Hematopoietic multipotent progenitor cell treated with erythropoietin and hydrocortisone succinate and interleukin-3 and kit ligand, for 17 days (in vitro differentiated cells): ENCODE measurements at regions not wholly inside any gene's neighbourhood (a gene's known extent, or its start where the extent isn't known, plus 50 kb on each side); places are given as distances from the start of the nearest gene placed in this dataset.
"Not testable (repeated sequence)": the region's sequence is repeated elsewhere in the genome, so short reads cannot be mapped to it uniquely, and the experiment has no call there.

Experiments
- DNase-seq: peaks from one replicate; pipeline ENCODE4 v3.0.0-alpha.2; 2015; ENCODE audit warnings: low spot score

DNA sequence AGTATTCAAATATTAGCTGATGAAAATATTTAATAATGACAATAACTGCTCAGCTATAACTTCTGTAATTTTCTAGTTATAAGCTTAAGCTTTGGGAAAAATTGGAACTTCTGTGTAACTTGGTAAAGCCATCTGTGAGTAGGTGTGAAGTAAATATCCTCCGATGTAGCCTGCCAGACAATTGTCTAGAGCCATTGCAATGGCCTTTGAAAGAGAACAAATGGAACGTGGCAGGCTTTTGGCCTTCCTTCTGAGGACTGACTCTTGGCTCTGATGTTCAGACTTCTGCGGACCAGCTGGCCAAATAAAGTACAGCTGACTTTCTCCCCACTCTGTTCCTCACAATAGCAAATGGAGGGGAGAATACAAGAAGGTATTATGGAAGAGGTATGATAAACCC is 203.4 kb upstream of the NMUR2 start:
- DNase-seq, result no peak

DNA sequence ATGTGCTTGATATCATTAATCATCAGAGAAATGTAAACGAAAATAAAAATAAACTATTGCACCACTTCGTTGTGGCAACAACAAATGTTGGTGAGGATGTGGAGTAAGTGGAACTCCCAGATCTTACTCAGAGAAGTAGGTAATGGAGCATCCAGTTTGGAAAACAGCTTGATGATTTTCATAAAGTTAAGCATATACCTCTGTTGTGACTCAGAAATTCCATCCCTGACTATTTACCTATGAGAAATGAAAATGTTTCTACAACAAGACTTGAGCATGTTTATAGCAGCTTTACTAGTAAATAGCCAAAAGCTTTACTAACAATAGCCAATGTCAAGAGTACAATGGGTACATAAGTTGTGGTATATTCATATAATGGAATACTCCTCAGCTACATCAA is 214.7 kb upstream of the NMUR2 start:
- no peak for DNase-seq

DNA sequence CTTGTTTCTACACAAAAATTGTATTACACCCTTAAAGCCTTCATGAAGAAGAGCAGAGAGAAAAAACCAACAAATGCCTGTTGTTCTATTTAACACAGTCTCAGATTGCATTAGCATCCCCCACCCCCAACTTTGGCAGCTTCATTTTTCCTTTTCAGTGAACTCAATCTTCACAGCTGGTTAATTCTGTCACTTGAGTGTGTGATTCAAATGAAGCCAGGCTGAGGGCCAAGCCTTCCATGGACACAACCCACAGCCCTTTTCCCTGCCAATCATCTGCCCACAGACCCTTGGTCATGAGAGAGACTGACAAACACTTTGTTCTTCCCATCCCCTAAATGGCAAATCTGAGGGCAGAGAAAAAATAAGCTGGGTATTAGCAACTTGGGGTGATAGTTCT is 217.5 kb upstream of the NMUR2 start:
- no peak for DNase-seq

DNA sequence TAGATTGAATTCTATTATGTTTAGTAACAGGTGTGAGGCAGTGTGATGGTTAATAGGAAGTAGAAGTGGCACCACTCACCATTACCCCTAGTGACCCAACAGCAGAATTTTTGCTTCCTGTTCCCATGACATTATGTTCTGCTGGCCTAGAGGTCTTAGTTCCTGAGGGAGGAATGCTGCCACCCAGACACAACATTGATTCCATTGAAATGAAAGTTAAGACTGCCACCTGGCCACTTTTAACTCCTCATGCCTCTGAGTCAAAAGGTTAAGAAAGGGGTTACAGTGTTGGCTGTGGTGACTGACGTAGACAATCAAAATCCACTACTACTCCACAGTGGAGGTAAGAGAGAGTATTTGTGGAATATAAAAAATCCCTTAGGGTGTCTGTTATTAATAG is 218.9 kb upstream of the NMUR2 start:
- DNase-seq, result no peak

DNA sequence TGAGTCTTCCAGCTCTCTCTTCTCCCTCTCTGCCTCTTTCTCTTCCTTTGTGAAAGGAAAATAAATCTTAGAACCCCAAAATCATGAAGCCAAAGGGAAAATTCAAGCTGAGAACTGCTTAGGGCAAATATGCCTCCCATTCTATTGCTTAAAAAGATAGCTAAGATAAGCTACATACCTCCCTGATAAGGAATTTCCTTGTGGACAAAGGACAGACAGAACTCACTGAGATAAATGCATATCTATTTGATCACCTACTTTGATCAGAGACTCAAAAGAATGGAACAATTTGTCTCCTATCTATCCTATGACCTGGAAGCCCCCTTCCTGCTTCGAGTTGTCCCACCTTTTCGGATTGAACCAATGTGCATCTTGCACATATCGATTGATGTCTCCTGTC is 220.6 kb upstream of the NMUR2 start:
- DNase-seq, result no peak

DNA sequence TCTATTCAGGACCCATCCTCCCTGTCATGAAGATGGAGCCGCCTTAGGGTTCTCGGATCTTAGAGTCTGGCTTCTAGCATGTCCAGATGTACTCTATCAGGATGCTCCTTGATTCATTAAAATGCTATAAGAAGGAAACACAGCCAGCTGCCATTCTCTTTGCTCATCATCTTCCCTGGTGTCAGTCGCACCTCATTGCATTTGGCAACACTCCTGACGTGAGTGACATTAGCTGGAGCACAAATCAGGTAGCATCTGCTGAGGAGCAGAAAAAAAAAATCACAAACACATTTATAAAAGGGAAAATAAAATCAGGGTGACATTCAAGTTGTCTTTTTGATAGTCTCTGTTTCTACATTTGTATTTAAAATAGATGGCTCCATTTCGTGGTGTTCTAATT is 226.1 kb upstream of the NMUR2 start:
- DNase-seq, result no peak

DNA sequence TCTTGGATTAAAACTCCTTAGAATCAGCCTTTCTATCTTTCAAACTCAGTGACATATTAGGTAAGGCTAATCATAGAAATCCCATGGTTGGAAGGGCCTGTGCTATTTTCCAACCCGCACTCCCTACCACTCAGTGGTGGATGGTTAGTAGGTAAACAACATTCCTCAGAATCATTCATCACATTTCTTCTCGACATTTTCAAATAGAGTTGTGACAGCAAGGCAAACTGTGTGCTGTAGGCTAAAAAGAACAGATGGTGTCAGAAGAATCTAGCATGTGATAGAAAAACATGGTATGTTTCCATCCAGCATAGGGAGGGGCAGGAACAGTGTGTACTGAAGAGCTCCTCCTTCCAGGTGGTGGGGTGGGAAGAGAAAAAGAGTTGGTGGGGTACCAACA is 227.3 kb upstream of the NMUR2 start:
- DNase-seq, result no peak

DNA sequence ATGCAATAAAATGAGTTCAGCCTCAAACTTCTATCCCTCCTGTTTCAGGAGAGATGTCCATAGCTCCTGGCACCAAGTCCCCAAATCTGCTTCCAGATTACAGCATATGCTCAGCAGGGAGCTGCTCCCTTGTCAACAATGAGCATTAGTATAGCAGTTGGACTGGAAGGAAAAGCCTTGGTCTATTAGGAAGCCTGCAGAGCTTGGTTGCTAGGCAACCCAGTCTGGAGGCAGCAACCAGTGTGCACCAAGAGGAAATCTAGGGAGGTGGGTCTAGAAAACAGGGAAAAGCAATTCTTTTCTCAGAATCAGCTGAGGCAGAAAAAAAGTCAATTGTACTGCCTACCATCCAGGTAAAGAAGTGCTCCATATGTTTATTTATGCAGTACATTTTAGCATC is 229.5 kb upstream of the NMUR2 start:
- no peak for DNase-seq

DNA sequence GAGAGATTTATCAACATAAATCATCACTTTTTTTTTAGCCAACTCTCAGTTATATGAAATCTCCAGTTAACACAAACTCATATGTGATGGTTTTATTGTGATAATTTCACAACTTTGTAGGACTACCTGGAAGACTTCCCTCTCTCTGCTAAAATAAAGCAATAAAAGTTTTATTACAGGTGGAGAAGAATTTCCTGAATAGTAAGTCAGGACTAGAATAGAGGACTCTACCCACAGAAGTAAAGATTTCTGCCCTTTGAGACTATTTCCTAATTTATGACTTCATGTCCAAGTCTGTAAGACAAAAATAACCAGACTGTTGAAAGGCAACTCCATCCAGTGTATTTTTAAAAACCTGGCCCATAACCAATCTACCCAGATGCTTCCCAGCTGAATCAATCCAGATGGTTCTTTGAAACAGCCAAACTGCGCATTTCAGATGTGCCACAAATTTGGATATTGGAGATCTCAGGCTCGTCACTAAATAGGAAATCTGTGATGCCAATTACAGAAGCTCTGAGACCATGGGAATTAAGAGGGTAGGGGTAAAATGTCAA is 234.0 kb upstream of the NMUR2 start:
- no peak for DNase-seq

DNA sequence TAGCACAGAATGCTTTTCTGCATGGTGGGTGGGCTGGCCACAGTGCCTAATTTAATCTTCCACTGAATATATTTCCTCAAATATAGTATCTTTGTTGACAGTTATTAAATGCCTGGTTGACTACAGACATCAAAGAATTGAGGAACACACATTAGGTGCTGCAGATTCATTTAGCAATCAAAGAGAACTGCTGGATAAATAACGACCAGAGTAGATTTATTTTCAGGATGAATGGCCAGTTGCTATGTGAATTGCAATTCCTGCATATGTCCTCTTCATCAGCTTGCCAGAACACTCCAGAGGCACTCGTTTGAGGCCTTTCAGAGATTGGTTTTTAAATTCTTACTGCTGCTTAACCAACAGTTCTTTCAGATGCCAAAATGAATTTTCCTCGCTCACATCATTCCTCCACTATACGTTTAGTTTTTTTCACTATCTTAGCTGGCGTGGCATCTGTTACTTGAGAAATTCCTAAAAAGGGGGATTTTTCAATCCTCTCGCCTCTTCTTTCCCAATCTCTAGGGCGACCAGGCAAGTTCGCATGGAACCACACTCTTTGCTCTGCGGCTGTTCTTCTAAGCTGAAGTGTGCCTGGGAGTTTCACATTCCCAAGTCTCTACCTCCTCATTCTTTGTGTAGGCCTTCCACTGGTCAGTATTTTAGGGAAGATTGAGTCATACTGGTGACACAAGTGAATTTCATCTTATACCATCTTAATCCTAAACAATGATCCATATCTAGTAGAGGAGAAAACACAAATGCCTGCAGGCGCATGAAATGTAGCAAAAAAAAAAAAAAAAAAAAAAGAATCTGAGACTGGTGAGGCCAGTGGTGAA is 237.1 kb upstream of the NMUR2 start:
- no peak for DNase-seq

DNA sequence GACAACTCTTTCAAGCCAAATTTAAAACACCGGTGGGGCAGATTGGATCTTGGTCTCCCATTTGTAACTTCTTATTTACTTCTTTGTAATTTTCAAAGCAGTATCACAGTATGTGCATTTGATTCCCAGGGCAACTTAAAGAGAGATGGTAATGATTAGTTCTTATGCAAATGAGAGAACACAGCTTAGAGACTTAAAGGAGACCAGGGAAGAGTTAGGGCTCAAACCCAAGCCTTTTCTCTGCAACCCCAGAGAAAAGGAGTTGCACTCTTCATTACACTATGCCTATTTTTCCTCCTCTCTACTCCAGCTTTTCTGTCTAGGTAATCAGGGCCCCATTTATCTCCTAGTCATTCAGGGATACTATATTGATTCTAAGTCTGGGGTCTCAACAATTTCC is 237.8 kb upstream of the NMUR2 start:
- no peak for DNase-seq

DNA sequence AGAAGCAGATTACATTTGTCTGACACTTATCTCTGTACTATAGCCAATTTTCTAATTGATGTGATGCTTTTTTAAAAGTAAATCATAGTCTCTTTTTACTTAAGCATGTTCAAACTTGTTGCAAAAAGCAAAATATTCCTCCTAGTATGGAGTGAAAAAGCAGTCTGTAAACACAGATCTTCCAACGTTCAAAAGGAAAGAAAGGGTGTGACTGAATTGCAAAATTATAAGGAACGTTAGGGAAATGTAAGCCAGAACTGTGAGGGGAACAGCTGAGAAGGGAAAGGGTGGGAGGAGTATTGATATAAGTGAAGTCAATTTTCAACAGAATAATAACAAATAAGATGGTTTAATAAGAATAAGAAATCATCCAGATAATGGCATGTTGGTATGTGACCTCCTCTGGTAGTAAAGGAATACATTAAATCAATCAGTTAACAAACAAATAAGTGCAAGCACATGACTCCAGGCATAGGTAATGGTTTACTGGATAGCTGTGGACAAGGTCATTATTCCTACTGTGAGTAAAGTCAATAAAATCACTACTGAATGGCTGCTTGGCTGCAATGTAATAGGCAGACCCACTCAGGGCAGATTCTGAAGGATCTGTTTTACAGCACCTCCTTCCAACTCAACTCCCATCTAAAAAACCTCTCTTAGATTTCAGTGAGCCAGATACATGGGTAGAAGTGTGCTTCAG is 239.1 kb upstream of the NMUR2 start:
- no peak for DNase-seq

DNA sequence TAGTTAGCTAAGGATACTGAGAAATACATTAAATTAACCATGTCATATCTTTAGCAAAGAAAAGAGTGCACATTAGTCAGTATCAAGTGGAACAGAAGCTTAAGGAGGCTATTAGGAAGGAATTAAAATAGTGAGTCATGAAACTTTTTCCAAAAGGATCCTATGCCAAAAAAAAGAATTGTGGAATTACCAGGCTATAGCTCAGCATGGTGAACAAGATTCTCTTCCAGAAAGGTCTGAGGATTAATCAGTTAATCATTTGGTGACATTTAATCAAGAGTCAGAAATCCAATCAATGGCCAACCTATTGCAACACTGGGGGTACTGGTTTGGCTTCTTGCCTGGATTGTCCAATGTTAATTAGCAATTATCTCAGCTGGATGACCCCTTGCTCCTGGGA is 244.5 kb upstream of the NMUR2 start:
- DNase-seq, result no peak

DNA sequence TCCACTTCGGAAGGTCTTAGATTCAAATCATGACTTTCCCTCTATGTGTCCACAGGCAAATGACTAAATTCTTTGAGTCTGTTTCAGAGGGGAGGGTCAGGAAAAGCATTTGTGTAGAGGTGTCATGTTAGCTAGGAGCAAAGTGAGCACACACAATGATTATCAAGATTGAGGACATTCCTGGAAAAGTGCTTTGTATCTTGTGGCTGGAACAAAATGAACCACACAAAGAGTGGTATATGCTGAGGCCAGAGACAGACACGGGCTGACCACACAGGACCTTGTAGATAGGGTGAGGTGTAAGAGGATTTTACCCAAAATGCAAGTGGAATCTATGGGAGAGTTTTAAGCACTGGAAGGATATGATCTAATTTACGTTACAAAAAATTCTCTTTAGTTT is 245.3 kb upstream of the NMUR2 start:
- DNase-seq, result no peak

DNA sequence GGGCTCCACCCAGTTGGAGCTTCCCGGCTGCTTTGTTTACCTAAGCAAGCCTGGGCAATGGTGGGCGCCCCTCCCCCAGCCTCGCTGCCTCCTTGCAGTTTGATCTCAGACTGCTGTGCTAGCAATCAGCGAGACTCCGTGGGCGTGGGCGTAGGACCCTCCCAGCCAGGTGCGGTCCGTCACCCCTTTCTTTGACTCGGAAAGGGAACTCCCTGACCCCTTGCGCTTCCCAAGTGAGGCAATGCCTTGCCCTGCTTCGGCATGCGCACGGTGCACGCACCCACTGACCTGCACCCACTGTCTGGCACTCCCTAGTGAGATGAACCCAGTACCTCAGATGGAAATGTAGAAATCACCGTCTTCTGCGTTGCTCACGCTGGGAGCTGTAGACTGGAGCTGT is 254.4 kb upstream of the NMUR2 start:
- DNase-seq, result not testable (repeated sequence)

DNA sequence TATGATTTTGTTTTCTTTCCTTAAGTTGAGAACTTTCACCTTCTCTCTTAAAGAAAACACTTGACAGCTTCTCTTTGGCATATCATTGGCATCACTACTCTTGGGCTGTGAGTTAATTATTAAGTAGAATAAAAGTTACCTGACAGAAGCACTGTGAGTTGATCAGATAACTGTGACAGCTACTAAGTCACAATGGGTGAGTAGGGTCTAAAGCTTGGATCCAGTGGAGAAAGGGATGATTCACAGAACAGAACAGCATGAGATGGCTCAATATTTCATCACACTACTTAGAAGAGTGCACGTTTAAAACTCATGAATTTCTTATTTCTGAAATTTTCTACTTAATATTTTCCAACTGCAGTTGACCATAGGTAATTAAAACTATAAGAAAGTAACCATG is 268.5 kb upstream of the NMUR2 start:
- DNase-seq, result no peak

DNA sequence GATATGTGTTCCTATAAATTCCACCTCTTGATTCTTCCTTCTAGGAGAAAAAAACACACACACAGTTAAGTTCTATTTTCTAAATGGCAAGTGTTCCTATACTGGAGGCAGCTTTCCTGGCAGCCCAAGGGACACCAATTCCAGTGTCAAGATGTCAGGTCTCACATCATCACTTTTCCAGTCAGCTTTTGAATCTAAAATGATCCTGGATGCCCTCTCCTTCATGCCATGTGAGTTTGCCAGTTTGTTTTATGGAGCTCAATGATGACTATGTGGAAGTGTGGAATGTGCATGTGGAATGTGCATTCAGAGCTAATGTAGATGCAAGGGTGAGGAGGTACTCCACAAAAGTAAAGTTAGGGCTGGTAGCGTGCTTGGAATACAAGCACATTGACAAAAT is 269.3 kb upstream of the NMUR2 start:
- no peak for DNase-seq

DNA sequence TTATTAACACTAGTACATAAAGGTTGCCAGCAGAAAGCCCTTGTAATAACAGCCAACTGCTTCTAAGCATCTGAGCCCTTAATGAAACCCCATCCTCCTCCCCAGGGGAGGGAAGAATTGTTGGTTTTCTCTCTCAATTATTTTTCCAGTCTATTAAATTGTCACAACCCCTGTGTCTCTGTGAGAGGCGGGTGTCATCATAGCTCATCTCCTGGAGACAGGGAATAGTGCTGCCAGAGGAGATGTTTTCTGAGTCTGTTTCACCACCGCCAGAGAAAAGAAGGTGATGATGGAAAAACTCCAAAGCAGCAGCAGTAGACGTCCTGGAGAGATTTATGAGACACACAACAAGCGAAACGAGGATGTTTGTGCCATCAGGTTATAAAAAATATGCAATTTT is 271.1 kb upstream of the NMUR2 start:
- no peak for DNase-seq

DNA sequence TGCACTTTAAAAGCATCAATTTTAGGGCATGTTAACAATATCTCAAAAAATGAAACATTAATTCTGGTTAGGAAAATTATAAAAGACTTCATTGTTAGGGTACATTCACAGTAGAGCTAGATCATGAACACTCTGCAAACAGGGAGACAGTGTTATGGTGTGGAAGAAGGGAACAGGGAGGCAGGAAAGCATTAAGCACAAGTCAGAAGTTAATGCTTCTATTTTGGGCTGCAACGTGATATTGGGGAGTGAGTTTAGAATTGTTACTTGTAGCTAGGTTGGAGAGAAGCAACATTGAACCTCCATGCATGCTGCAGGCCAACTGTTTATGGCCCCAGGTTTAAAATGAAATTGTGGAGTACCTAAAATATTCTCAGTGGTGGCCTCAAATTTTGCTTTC is 278.1 kb upstream of the NMUR2 start:
- DNase-seq, result no peak

DNA sequence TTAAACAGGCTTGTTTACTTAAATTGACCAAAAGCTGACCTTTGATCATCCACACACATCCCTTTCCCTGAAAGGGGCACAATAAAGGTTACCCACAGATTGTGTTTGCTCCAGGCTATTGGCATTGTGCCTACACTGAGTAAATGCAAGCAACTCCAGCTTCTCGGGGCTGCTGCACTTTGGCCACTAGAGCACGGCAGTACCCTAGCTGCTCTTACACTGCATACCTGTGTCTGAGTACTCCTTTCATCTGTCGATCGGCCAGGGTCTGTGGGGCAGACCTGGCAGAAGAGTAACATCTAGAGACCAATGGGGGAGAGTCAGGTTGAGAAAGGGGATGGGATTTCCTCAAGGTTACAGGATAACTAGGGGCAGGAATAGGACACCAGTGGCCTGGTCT is 281.9 kb upstream of the NMUR2 start:
- DNase-seq, result no peak

DNA sequence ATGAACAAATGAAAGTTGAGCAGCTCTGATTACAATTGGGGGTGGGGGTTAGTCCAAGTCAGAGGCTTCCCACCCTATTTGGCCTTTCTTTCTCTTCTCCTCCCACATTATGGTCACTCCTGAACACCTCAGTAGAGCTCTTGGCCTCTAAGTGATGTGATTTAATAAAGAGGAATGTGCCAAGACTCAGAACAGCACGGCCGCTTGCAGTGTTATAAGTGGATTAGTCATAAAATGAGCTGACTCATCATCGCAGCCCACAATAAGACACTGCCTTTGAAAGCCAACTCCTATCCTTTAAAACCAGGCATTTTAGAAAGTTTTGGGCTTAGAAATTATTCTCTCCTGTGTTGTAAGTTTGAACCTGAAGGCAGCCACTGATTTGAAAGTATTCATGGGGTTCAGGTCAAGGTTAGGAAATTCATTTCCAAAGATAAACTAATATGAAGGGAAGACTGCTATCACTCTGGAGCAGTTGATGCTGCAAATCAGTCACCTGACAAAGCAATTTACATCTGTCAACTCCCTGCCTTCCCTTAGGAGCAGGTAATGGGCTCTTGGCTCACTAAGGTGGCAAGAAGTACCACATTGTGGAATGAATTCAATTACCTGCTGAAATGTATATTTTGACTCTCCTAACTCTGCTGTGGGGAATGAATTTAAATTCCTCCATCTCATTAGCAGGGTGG is 283.6 kb upstream of the NMUR2 start:
- DNase-seq, result no peak

DNA sequence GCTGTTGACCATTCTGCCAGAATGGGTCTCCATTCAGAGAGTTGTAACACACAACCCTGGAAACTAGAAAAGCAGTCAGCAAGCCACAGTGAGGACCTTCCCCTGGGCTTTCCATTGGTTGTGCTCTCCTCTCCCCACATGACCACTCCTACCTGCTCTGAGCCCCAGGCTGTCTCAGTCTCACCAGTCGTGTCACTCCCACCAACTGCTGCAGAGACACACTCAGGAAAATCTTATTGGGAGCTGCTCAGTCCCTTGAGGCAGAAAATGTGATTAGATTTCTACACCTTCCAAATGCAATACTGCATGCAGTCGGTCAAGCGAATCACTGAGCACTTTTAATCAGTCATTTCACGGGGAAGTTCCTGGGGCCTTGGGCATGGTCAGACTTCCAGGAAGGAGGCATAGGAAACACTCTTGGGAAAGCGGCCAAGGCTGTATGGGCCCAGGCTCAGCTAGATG is 284.2 kb upstream of the NMUR2 start:
- DNase-seq, result no peak

DNA sequence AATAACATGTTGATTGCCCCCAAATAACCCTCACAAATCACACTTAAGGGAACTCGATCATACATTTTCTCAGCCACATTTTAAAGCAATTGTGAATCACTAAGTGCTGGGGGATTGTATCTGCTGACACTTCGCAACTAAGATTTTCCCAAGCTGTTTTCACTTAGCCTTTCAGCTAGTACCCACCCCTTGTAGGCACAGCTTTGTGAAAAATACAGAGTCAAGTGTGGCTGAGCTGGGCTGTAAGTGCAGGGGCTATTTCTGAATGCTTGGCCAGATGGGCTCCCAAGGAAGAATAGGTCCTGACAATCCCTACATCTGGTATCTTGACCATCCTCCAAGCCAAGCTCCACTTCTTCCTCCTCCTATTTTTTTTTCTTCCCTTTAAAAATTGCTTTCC is 289.2 kb upstream of the NMUR2 start:
- DNase-seq, result no peak
